Heart left ventricle (tissue), 16 donors: ENCODE measurements at regions not wholly inside any gene's neighbourhood (a gene's known extent, or its start where the extent isn't known, plus 50 kb on each side); places are given as distances from the start of the nearest gene placed in this dataset.
A peak's percentile ranks its signal among the peaks of the same experiment; 100 is the strongest.

Source experiments
- ATAC-seq, 4 donors: fragments of 200-7000 bp; cut with Tn5 transposase; one replicate each; pipeline ENCODE4 v1.9.1; 2020 to 2022; ENCODE audit warnings: moderate library complexity in 4 of 4, mild to moderate bottlenecking in 3 of 4, moderate number of reproducible peaks in 1 of 4
- DNase-seq, 5 donors: peaks; one replicate each; pipeline ENCODE4 v3.0.0-alpha.2; 2020
- H3K27ac ChIP-seq, 12 donors: fragments of 200-600 bp; sonication (generic) in 4 of 12; one replicate each; pipeline versions ENCODE4 v1.5.0 to v1.8.0; 2016 to 2022; ENCODE audit warnings: mild to moderate bottlenecking in 2 of 12
- H3K27me3 ChIP-seq, 9 donors: fragments of 200-600 bp; sonication (generic) in 2 of 9; one replicate each; pipeline versions ENCODE4 v1.5.1 to v1.8.0; 2016 to 2022; ENCODE audit warnings: mild to moderate bottlenecking in 3 of 9
- H3K36me3 ChIP-seq, 9 donors: fragments of 200-600 bp; sonication (generic) in 2 of 9; one replicate each; pipeline versions ENCODE4 v1.5.0 to v1.8.0; 2018 to 2022; ENCODE audit warnings: mild to moderate bottlenecking in 2 of 9
- H3K4me1 ChIP-seq, 12 donors: fragments of 200-600 bp; sonication (generic) in 4 of 12; one replicate each; pipeline versions ENCODE4 v1.5.0 to v1.8.0; 2016 to 2022; ENCODE audit warnings: mild to moderate bottlenecking in 3 of 12
- H3K4me3 ChIP-seq, 12 donors: fragments of 200-600 bp; sonication (generic) in 4 of 12; one replicate each; pipeline versions ENCODE4 v1.5.0 to v1.8.0; 2017 to 2022; ENCODE audit warnings: mild to moderate bottlenecking in 9 of 12, moderate library complexity in 4 of 12
- H3K9me3 ChIP-seq, 12 donors: fragments of 200-600 bp; sonication (generic) in 4 of 12; one replicate each; pipeline versions ENCODE4 v1.5.0 to v1.8.0; 2016 to 2022; ENCODE audit warnings: mild to moderate bottlenecking in 1 of 12
- POLR2A ChIP-seq, 2 donors: fragments of 450-650 bp; IDR thresholded peaks; one replicate each; pipeline ENCODE4 v1.6.1; 2017; ENCODE audit warnings: antibody characterized with exemption in 2 of 2, mild to moderate bottlenecking in 2 of 2, moderate library complexity in 2 of 2
- WGBS, 4 donors: extraction: QIAGEN DNeasy Blood & Tissue Kit in 2 of 4; methylation state at CpG; one replicate each; pipeline versions ENCODE4 v1.1.5 to v1.1.7; 2013 to 2018; 5-methylcytosine and 5-hydroxymethylcytosine counted together
- intact Hi-C, 10 donors: fragments of 100-400 bp; cut with DNase I; formaldehyde crosslinking; loops; one replicate each; pipeline versions ENCODE4 v1.11.1 to v1.14.2; 2022
- TF ChIP-seq, protein P1 (sequence below), 12 donors: fragments of 200-600 bp; sonication (generic) in 4 of 12; IDR thresholded peaks; one replicate each; pipeline versions ENCODE4 v1.5.0 to v1.8.0; 2018 to 2022; ENCODE audit warnings: antibody characterized with exemption in 12 of 12, mild to moderate bottlenecking in 5 of 12
- donor health status: ischemic (EF 13 %, LVEDD 7.1; RV severe dilation, severe dysfunction).
- donor health status: healthy with polysubstance abuse.
- donor health status: DM: no; HTN: yes; CAD: no.
- donor health status: DM: no; HTN: no; CAD: no.
- donor health status: ischemic (EF 25% LVEDD 6.9; RV normal size, moderate dysfunction).
- donor health status: ischemic (EF 25% LVEDD 5.7; RV mildly dilated, moderate dysfunction).
- donor health status: healthy.
- donor health status: DM: yes; HTN: yes; CAD: no.
- donor health status: ischemic (EF 35%, LVEDD 5.7; RV mildly dilated, moderate dysfunction).
- donor health status: nonischemic (EF 11% LVEDD 7.7; RV severe dilation, severe dysfunction).
- donor health status: DM: yes; HTN: yes; CAD: no.
- donor health status: PGD.
- donor health status: ischemic (EF 29% LVEDD 5.4; RV normal size, mild dysfunction).
- donor health status: nonischemic (EF 23%, LVEDD 6.1; RV moderate dilation, normal function).

DNA sequence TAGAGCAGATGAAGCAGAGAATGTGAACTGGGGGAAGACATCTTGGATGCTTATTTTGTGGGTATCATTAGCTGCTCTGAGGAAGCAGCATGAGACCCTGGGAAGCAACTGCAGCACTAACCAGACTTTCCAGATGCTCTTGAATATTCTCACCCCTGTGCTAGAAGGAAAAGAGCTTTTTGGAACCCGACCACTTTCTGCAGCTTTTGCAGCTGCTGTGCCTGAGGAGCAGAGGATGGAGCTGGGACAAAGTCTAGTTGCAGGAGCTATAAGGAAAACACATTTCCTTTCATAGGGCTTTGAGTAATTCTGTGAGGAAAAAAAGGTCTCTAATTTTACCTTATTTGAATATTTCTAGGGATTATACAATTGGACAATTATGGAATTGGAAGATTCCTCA lies 369.7 kb downstream of the CD109 start:
- no peaks in the 10 kb centered on the region for H3K27me3 ChIP-seq
- no peaks in the 10 kb centered on the region for H3K9me3 ChIP-seq
- H3K27ac ChIP-seq, result peak overlapping the region in 3 of 12 donors; percentile 8 to 43 (median 36)
- intact Hi-C loops, result no loop called here
- DNase-seq, result peak in 1 of 5 donors; percentile 15
- 40 to 56% (median 47%) methylated on average over 1 of the region's 1 CpG for WGBS, 4 donors
- TF ChIP-seq POLR2A (IDR thresholded peaks at IDR 0.05), result no peak
- TF ChIP-seq, protein P1, sequence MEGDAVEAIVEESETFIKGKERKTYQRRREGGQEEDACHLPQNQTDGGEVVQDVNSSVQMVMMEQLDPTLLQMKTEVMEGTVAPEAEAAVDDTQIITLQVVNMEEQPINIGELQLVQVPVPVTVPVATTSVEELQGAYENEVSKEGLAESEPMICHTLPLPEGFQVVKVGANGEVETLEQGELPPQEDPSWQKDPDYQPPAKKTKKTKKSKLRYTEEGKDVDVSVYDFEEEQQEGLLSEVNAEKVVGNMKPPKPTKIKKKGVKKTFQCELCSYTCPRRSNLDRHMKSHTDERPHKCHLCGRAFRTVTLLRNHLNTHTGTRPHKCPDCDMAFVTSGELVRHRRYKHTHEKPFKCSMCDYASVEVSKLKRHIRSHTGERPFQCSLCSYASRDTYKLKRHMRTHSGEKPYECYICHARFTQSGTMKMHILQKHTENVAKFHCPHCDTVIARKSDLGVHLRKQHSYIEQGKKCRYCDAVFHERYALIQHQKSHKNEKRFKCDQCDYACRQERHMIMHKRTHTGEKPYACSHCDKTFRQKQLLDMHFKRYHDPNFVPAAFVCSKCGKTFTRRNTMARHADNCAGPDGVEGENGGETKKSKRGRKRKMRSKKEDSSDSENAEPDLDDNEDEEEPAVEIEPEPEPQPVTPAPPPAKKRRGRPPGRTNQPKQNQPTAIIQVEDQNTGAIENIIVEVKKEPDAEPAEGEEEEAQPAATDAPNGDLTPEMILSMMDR (IDR thresholded peaks at IDR 0.05), result no peak
- H3K4me1 ChIP-seq, result no peaks in the 10 kb centered on the region
- H3K4me3 ChIP-seq, result no peak overlapping the region
- H3K36me3 ChIP-seq, result no peaks in the 10 kb centered on the region
- peak in 2 of 4 donors; percentile 51 to 58 for ATAC-seq

DNA sequence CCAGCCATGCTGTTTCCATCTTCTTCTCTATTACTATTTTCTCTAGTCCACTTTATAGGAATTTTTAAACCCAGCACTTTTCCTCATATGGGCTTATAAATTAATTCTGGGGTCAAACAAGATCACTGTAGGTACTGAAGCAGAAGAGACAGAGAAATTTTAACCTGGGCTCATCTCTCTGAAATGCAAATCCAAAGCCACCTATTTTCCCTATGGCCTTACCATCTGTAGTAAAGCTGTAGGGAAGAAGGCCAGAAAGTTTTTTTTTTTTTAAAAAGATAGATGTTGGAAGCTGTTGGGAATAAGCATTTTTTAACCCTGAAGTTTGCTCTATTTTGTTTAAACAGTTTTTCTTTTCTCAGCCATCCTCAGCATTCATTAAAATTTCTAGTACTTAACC lies 367.4 kb downstream of the CD109 start:
- no peak overlapping the region for H3K27ac ChIP-seq
- no peak for ATAC-seq
- H3K9me3 ChIP-seq, result no peaks in the 10 kb centered on the region
- no peak for DNase-seq
- intact Hi-C loops, result no loop called here
- H3K4me3 ChIP-seq, result no peak overlapping the region
- H3K4me1 ChIP-seq, result no peaks in the 10 kb centered on the region
- H3K27me3 ChIP-seq, result no peaks in the 10 kb centered on the region
- no peaks in the 10 kb centered on the region for H3K36me3 ChIP-seq
- TF ChIP-seq, protein P1 (IDR thresholded peaks at IDR 0.05), result no peak
- no peak for TF ChIP-seq POLR2A (IDR thresholded peaks at IDR 0.05)

DNA sequence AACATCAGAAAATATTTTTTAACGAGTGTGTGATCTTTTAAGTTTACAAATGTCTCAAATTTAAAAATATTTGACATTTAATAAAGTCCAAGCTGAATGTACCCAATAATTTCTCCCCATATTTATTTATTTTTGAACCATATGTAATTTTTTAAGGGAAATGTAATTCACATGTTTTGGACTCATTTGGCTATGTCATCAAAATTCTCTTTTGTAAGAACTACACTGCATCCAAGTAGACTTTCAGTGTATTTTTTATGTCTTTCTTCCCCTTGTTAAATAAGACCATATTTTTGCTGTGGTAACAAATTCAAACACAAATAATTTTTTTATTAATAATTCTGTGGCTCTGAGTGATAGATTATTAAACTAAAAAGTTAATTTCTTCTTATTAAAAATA lies 365.2 kb downstream of the CD109 start:
- ATAC-seq (no peak), DNase-seq (no peak)
- intact Hi-C loops, result no loop called here
- WGBS, 4 donors, result 38 to 84% (median 61%) methylated on average over 1 of the region's 1 CpG
- no peaks in the 10 kb centered on the region for H3K9me3 ChIP-seq
- no peaks in the 10 kb centered on the region for H3K36me3 ChIP-seq
- H3K4me3 ChIP-seq, result no peak overlapping the region
- no peak overlapping the region for H3K27ac ChIP-seq
- no peaks in the 10 kb centered on the region for H3K4me1 ChIP-seq
- TF ChIP-seq POLR2A (IDR thresholded peaks at IDR 0.05), result no peak
- TF ChIP-seq, protein P1 (IDR thresholded peaks at IDR 0.05), result no peak
- H3K27me3 ChIP-seq, result no peaks in the 10 kb centered on the region

DNA sequence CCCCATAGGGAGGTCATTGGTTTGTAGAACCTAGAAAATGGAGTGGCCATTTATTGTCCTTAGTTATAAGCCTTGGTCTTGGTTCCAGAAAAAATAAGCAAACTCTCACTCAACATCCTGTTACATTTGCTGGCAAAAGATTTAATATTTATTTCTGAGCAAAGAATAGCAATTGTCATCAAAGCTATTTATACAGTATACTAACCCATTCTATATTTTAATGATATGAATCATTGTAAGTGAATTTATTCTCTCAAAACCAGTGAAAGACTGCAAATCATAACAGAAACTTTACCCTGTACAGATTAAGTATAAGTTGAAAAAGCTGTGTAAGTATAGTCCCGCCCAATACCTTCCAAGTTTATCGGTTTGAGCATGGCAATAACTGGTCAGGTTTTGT lies 364.4 kb downstream of the CD109 start:
- DNase-seq (no peak), ATAC-seq (no peak)
- TF ChIP-seq, protein P1 (IDR thresholded peaks at IDR 0.05), result no peak
- TF ChIP-seq POLR2A (IDR thresholded peaks at IDR 0.05), result no peak
- Histone ChIP-seq H3K9me3 (no peaks in the 10 kb centered on the region), H3K4me1 (no peaks in the 10 kb centered on the region), H3K27me3 (no peaks in the 10 kb centered on the region), H3K27ac (no peak overlapping the region), H3K36me3 (no peaks in the 10 kb centered on the region), H3K4me3 (no peak overlapping the region)
- intact Hi-C loops, result no loop called here
- 84 to 91% (median 88%) methylated on average over 2 of the region's 2 CpGs for WGBS, 4 donors
